ENCODE measurements at regions not wholly inside any gene's neighbourhood (a gene's known extent, or its start where the extent isn't known, plus 50 kb on each side); places are given as distances from the start of the nearest gene placed in this dataset.

DNA sequence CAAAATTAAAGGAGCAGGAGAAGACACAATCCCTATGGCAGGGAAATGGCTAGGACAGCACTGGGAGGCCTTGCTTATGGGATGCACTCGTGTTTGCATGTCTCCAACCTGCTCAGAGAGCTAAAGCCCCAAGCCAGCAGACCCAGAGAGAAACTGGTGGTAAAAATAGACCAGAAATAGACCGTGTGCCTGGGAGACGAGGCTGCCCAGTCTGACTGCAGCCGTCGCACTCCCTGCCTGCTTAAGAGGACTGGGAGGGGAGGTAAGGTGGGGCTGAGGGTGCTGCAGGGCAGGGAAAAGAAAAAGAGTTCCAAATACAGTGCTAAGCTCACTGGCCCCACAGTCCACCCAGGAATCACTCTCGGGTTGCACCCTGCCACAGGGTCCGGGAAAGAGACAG, 633.5 kb downstream of the BCOR start (continued):
- TF ChIP-seq, protein P1, sequence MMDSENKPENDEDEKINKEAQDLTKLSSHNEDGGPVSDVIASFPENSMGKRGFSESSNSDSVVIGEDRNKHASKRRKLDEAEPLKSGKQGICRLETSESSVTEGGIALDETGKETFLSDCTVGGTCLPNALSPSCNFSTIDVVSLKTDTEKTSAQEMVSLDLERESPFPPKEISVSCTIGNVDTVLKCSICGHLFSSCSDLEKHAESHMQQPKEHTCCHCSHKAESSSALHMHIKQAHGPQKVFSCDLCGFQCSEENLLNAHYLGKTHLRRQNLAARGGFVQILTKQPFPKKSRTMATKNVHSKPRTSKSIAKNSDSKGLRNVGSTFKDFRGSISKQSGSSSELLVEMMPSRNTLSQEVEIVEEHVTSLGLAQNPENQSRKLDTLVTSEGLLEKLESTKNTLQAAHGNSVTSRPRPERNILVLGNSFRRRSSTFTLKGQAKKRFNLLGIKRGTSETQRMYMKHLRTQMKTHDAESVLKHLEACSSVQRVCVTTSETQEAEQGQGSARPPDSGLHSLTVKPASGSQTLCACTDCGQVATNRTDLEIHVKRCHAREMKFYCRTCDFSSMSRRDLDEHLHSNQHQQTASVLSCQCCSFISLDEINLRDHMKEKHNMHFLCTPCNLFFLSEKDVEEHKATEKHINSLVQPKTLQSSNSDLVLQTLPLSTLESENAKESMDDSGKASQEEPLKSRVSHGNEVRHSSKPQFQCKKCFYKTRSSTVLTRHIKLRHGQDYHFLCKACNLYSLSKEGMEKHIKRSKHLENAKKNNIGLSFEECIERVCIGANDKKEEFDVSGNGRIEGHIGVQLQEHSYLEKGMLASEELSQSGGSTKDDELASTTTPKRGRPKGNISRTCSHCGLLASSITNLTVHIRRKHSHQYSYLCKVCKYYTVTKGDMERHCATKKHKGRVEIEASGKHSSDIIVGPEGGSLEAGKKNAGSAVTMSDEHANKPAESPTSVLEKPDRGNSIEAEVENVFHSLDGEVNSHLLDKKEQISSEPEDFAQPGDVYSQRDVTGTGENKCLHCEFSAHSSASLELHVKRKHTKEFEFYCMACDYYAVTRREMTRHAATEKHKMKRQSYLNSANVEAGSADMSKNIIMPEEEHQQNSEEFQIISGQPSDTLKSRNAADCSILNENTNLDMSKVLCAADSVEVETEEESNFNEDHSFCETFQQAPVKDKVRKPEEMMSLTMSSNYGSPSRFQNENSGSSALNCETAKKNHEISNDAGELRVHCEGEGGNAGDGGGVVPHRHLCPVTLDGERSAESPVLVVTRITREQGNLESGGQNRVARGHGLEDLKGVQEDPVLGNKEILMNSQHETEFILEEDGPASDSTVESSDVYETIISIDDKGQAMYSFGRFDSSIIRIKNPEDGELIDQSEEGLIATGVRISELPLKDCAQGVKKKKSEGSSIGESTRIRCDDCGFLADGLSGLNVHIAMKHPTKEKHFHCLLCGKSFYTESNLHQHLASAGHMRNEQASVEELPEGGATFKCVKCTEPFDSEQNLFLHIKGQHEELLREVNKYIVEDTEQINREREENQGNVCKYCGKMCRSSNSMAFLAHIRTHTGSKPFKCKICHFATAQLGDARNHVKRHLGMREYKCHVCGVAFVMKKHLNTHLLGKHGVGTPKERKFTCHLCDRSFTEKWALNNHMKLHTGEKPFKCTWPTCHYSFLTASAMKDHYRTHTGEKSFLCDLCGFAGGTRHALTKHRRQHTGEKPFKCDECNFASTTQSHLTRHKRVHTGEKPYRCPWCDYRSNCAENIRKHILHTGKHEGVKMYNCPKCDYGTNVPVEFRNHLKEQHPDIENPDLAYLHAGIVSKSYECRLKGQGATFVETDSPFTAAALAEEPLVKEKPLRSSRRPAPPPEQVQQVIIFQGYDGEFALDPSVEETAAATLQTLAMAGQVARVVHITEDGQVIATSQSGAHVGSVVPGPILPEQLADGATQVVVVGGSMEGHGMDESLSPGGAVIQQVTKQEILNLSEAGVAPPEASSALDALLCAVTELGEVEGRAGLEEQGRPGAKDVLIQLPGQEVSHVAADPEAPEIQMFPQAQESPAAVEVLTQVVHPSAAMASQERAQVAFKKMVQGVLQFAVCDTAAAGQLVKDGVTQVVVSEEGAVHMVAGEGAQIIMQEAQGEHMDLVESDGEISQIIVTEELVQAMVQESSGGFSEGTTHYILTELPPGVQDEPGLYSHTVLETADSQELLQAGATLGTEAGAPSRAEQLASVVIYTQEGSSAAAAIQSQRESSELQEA (IDR thresholded peaks at IDR 0.05; ENCODE audit: low read depth) = no peak
- TF ChIP-seq PHB2 (IDR thresholded peaks at IDR 0.05; ENCODE audit: low read depth) (no peak), TAF15 (IDR thresholded peaks at IDR 0.05; ENCODE audit: low read depth, low read length) (no peak), SMARCB1 (IDR thresholded peaks at IDR 0.05; ENCODE audit: insufficient read length, low read depth) (no peak), U2AF1 (optimal IDR thresholded peaks at IDR 0.05; ENCODE audit: low read depth, low read length) (no peak), E2F3 (CRISPR knock-in tag; IDR thresholded peaks at IDR 0.05) (no peak), NBN (IDR thresholded peaks at IDR 0.05; ENCODE audit: low read depth) (no peak)
- TF ChIP-seq, protein P2, sequence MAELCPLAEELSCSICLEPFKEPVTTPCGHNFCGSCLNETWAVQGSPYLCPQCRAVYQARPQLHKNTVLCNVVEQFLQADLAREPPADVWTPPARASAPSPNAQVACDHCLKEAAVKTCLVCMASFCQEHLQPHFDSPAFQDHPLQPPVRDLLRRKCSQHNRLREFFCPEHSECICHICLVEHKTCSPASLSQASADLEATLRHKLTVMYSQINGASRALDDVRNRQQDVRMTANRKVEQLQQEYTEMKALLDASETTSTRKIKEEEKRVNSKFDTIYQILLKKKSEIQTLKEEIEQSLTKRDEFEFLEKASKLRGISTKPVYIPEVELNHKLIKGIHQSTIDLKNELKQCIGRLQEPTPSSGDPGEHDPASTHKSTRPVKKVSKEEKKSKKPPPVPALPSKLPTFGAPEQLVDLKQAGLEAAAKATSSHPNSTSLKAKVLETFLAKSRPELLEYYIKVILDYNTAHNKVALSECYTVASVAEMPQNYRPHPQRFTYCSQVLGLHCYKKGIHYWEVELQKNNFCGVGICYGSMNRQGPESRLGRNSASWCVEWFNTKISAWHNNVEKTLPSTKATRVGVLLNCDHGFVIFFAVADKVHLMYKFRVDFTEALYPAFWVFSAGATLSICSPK (IDR thresholded peaks at IDR 0.05; ENCODE audit: borderline replicate concordance) = no peak
